Right lobe of liver (tissue), 4 donors: ENCODE measurements at regions not wholly inside any gene's neighbourhood (a gene's known extent, or its start where the extent isn't known, plus 50 kb on each side); places are given as distances from the start of the nearest gene placed in this dataset.

Experiments used
- POLR2A ChIP-seq: fragments of 450-650 bp; IDR thresholded peaks from one replicate; pipeline ENCODE4 v1.6.1; 2017; ENCODE audit warnings: antibody characterized with exemption, mild to moderate bottlenecking
- TF ChIP-seq, protein P1 (sequence below), 4 donors: fragments of 200-600 bp in 3 of 4; fragments of 450-650 bp in 1 of 4; IDR thresholded peaks; one replicate each; pipeline versions ENCODE4 v1.5.1 to v1.8.0; 2016 to 2022; ENCODE audit warnings: antibody characterized with exemption in 4 of 4, mild to moderate bottlenecking in 2 of 4
- donor health status: DM: no; HTN: no; CAD: no.
- donor health status: DM: no; HTN: no; CAD: no.
- donor health status: DM: no; HTN: yes; CAD: no.

DNA sequence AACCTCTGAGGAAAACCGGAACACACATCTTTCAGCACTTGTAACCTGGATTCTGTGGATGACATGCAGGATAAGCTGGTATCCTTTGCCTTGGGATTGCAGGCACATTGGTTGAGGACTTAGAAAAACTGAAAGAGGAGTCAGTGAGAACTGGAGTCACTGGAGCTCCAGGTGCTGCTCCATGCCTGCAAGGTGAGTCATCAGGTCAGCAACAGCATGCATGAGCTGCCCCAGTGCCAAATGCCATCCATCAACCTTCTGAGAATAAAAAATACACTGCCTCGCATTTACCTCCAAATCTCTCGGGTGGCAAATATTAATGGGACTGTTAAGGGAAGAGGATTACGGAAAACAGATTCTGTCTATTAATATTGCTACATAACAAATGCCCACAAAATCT, 729.1 kb downstream of the NTRK3 start:
- TF ChIP-seq POLR2A: no peak
- TF ChIP-seq, protein P1, sequence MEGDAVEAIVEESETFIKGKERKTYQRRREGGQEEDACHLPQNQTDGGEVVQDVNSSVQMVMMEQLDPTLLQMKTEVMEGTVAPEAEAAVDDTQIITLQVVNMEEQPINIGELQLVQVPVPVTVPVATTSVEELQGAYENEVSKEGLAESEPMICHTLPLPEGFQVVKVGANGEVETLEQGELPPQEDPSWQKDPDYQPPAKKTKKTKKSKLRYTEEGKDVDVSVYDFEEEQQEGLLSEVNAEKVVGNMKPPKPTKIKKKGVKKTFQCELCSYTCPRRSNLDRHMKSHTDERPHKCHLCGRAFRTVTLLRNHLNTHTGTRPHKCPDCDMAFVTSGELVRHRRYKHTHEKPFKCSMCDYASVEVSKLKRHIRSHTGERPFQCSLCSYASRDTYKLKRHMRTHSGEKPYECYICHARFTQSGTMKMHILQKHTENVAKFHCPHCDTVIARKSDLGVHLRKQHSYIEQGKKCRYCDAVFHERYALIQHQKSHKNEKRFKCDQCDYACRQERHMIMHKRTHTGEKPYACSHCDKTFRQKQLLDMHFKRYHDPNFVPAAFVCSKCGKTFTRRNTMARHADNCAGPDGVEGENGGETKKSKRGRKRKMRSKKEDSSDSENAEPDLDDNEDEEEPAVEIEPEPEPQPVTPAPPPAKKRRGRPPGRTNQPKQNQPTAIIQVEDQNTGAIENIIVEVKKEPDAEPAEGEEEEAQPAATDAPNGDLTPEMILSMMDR (IDR thresholded peaks at IDR 0.05): no peak
